Epidermal melanocyte (primary cell): ENCODE measurements at regions not wholly inside any gene's neighbourhood (a gene's known extent, or its start where the extent isn't known, plus 50 kb on each side); places are given as distances from the start of the nearest gene placed in this dataset.

ENCODE experiments used
- DNase-seq: peaks from one replicate; pipeline ENCODE4 v3.0.0; 2011; ENCODE audit warnings: low spot score; ENCODE audit not compliant: insufficient read length

- DNase-seq: no peak
Observed at GRCh38 chr1:5572794-5573193, 419.4 kb downstream of the NPHP4 start.

GRCh38 chr1:5571861-5572401 is 420.3 kb downstream of the NPHP4 start:
- DNase-seq: no peak

- no peak for DNase-seq
Observed at GRCh38 chr1:5571438-5571837, 420.8 kb downstream of the NPHP4 start.

- DNase-seq: no peak
Observed at GRCh38 chr1:5570931-5571330, 421.3 kb downstream of the NPHP4 start.

- DNase-seq: no peak
Observed at GRCh38 chr1:5568321-5568720, 423.9 kb downstream of the NPHP4 start.

GRCh38 chr1:5567839-5568238 is 424.4 kb downstream of the NPHP4 start:
- DNase-seq: no peak

- DNase-seq: no peak
Observed at GRCh38 chr1:5566924-5567323, 425.3 kb downstream of the NPHP4 start.

GRCh38 chr1:5565281-5566125 is 426.7 kb downstream of the NPHP4 start:
- DNase-seq: no peak

- no peak for DNase-seq
Observed at GRCh38 chr1:5564578-5565257, 427.5 kb downstream of the NPHP4 start.

- DNase-seq: no peak
Observed at GRCh38 chr1:5563861-5564577, 428.2 kb downstream of the NPHP4 start.

GRCh38 chr1:5562769-5563168 is 429.5 kb downstream of the NPHP4 start:
- DNase-seq: no peak

- DNase-seq: no peak
Observed at GRCh38 chr1:5562331-5562730, 429.9 kb downstream of the NPHP4 start.

GRCh38 chr1:5559078-5559477 is 433.1 kb downstream of the NPHP4 start:
- no peak for DNase-seq

GRCh38 chr1:5555853-5556252 is 436.4 kb downstream of the NPHP4 start:
- no peak for DNase-seq

- no peak for DNase-seq
Observed at GRCh38 chr1:5554784-5555183, 437.4 kb downstream of the NPHP4 start.

GRCh38 chr1:5554111-5554510 is 438.1 kb downstream of the NPHP4 start:
- no peak for DNase-seq

- no peak for DNase-seq
Observed at GRCh38 chr1:5552787-5553484, 439.3 kb downstream of the NPHP4 start.

GRCh38 chr1:5551274-5551975 is 440.8 kb downstream of the NPHP4 start:
- no peak for DNase-seq

GRCh38 chr1:5548266-5548665 is 444.0 kb downstream of the NPHP4 start:
- no peak for DNase-seq

GRCh38 chr1:5543235-5543634 is 449.0 kb downstream of the NPHP4 start:
- no peak for DNase-seq

- DNase-seq: no peak
Observed at GRCh38 chr1:5532811-5533210, 459.4 kb downstream of the NPHP4 start.
